ENCODE measurements at regions not wholly inside any gene's neighbourhood (a gene's known extent, or its start where the extent isn't known, plus 50 kb on each side); places are given as distances from the start of the nearest gene placed in this dataset.

DNA sequence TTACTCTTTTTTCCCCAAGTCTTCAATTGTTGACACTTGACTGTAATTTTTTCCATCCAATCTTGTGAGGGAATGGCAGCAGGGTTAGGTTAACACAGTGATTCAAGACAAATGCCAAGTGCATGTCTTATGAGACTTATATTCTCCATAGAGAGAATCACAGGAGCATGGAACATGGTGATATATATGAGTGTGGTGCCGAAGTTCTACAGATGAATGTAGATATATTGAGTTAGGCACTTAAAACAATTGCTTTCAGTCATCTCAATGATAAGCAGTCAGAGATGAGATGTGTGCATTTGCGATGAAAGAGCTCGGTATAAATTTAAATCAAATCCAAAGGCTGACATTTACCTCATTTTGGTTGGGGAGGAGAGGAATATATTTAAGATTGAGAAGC is 211.2 kb downstream of the CDH10 start:
- H3K9me2 ChIP-seq (ENCODE audit: insufficient read depth): no peaks in the 10 kb centered on the region
- no peaks in the 10 kb centered on the region for H3K36me3 ChIP-seq (ENCODE audit: low read depth)
- TF ChIP-seq CTCF (conservative IDR thresholded peaks at IDR 0.05) (no peak), EZH2 (IDR thresholded peaks at IDR 0.05; ENCODE audit: low read depth) (no peak)
- no peak for DNase-seq
- no peaks in the 10 kb centered on the region for H3K27me3 ChIP-seq (ENCODE audit: insufficient read depth, low read depth)
- intact Hi-C loops (cut with micrococcal nuclease; ENCODE audit: unreplicated experiment): no loop called here
- H2AFZ ChIP-seq: no peak overlapping the region
- H3K4me1 ChIP-seq (replicated peaks; ENCODE audit: insufficient read depth): no peaks in the 10 kb centered on the region
- no peaks in the 10 kb centered on the region for H3K79me2 ChIP-seq (ENCODE audit: low read depth)
- no peak overlapping the region for H3K4me3 ChIP-seq
- H3K9me3 ChIP-seq (ENCODE audit: insufficient read depth, low read depth): no peaks in the 10 kb centered on the region
- BruUV-seq (replicated peaks): no TSS peak
- POLR2A ChIA-PET (ENCODE audit: unreplicated experiment): no interaction called here
- no peaks in the 10 kb centered on the region; the same call in 1 of the 2 replicates for H4K20me1 ChIP-seq (ENCODE audit: insufficient read depth)
- CTCF ChIA-PET: no interaction called here
- no peak overlapping the region for H3K4me2 ChIP-seq
- no peaks in the 10 kb centered on the region for H3F3A ChIP-seq (ENCODE audit: insufficient read depth, low read depth)
- no peak overlapping the region for H3K27ac ChIP-seq

Measured in PC-9 (cell line).